ENCODE measurements at regions not wholly inside any gene's neighbourhood (a gene's known extent, or its start where the extent isn't known, plus 50 kb on each side); places are given as distances from the start of the nearest gene placed in this dataset.
A peak's percentile ranks its signal among the peaks of the same experiment; 100 is the strongest.

DNA sequence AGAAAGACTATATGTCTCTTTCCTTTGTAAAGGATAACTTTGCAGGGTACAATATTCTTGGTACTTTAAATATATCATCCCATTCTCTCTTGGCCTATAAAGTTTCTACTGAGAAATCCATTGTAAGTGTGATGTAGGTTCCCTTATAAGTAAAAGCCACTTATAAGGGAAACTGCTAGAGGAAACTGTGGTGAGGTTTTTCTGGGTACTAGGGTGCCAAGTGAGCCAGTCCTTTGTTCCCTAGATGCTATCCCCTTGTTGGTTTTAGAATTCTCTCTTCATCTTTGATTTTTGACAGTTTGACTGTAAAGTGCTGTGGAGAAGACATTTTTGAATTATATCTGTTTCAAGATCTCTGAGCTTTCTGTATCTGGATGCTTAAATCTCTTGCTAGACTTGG is 108.9 kb upstream of the NEK7 start:
- no peak for TF ChIP-seq EZH2phosphoT487 (IDR thresholded peaks at IDR 0.05; ENCODE audit: borderline replicate concordance, low read length)
- TF ChIP-seq, protein P1, sequence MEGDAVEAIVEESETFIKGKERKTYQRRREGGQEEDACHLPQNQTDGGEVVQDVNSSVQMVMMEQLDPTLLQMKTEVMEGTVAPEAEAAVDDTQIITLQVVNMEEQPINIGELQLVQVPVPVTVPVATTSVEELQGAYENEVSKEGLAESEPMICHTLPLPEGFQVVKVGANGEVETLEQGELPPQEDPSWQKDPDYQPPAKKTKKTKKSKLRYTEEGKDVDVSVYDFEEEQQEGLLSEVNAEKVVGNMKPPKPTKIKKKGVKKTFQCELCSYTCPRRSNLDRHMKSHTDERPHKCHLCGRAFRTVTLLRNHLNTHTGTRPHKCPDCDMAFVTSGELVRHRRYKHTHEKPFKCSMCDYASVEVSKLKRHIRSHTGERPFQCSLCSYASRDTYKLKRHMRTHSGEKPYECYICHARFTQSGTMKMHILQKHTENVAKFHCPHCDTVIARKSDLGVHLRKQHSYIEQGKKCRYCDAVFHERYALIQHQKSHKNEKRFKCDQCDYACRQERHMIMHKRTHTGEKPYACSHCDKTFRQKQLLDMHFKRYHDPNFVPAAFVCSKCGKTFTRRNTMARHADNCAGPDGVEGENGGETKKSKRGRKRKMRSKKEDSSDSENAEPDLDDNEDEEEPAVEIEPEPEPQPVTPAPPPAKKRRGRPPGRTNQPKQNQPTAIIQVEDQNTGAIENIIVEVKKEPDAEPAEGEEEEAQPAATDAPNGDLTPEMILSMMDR (IDR thresholded peaks at IDR 0.05; ENCODE audit: low read depth, low read length, poor library complexity, severe bottlenecking), result no peak
- Histone ChIP-seq H3K27ac (ENCODE audit: low read depth, low read length) (no peak overlapping the region), H3K9me2 (replicated peaks; ENCODE audit: control insufficient read depth, low read length) (no peaks in the 10 kb centered on the region; the same call in 1 of the 2 replicates), H3K4me1 (ENCODE audit: control insufficient read depth, low read length) (no peaks in the 10 kb centered on the region), H3K27me3 (ENCODE audit: control insufficient read depth, low read length) (no peaks in the 10 kb centered on the region), H3K4me2 (ENCODE audit: low read length) (no peak overlapping the region), H3K4me3 (ENCODE audit: low read length) (no peak overlapping the region), H4K20me1 (ENCODE audit: control insufficient read depth, insufficient read depth, low read depth, low read length) (no peaks in the 10 kb centered on the region), H3K36me3 (ENCODE audit: control insufficient read depth, low read length) (no peaks in the 10 kb centered on the region), H3K9me3 (ENCODE audit: control insufficient read depth, insufficient read depth, low read length) (no peaks in the 10 kb centered on the region), H3F3A (ENCODE audit: control insufficient read depth, insufficient read depth) (no peaks in the 10 kb centered on the region), H3K79me2 (ENCODE audit: control insufficient read depth, low read length) (no peaks in the 10 kb centered on the region)

DNA sequence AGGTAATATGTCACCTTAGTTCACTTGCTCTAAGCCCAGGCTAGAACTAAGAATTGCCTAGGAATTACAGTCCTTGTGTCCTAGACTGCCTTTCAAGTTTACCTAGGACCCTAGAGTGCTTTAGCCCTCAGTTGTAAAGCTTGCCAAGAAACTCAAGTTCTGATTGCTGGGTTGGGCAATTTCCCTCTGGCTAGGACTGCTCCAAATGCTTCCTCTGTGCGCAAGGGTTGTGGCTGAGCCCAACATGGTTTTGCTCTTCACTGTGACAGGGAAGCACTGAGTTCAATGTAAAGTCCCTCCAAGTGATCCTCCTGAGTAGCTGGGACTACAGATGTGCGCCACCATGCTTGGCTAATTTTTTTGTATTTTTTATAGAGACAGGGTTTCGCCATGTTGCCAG is 102.3 kb upstream of the NEK7 start:
- H3K9me3 ChIP-seq (ENCODE audit: control insufficient read depth, insufficient read depth, low read length), result no peaks in the 10 kb centered on the region
- H3K79me2 ChIP-seq (ENCODE audit: control insufficient read depth, low read length), result no peaks in the 10 kb centered on the region
- H3K27ac ChIP-seq (ENCODE audit: low read depth, low read length), result no peak overlapping the region
- H3K9me2 ChIP-seq (replicated peaks; ENCODE audit: control insufficient read depth, low read length), result no peaks in the 10 kb centered on the region
- H3K36me3 ChIP-seq (ENCODE audit: control insufficient read depth, low read length), result no peaks in the 10 kb centered on the region
- H3K27me3 ChIP-seq (ENCODE audit: control insufficient read depth, low read length), result no peaks in the 10 kb centered on the region
- H4K20me1 ChIP-seq (ENCODE audit: control insufficient read depth, insufficient read depth, low read depth, low read length), result no peaks in the 10 kb centered on the region
- H3K4me1 ChIP-seq (ENCODE audit: control insufficient read depth, low read length), result no peaks in the 10 kb centered on the region
- TF ChIP-seq EZH2phosphoT487 (IDR thresholded peaks at IDR 0.05; ENCODE audit: borderline replicate concordance, low read length), result no peak
- TF ChIP-seq, protein P1 (IDR thresholded peaks at IDR 0.05; ENCODE audit: low read depth, low read length, poor library complexity, severe bottlenecking), result no peak
- H3K4me3 ChIP-seq (ENCODE audit: low read length), result no peak overlapping the region
- no peaks in the 10 kb centered on the region for H3F3A ChIP-seq (ENCODE audit: control insufficient read depth, insufficient read depth)
- H3K4me2 ChIP-seq (ENCODE audit: low read length), result no peak overlapping the region

DNA sequence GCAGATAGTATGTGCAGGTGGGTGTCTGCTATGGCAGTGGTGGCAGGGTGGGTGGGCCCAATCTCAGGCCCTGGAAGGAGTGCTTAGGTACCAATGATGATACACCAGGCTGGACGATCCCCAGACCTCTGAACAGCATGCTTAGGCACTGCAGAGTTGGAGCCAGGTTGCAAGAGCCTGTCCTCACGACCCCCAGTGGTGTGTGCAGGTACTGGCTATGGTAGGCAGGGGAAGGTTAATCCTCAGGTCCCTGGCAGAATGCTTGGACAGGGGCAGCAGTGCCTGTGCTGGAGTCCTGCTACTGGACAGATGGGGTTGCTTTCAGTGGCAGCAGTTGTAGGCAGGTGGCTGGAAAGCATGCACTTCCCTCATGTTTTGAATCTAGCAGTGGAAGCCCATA is 100.5 kb upstream of the NEK7 start:
- H3K27ac ChIP-seq (ENCODE audit: low read depth, low read length), result no peak overlapping the region
- no peak overlapping the region for H3K4me2 ChIP-seq (ENCODE audit: low read length)
- no peaks in the 10 kb centered on the region for H3K27me3 ChIP-seq (ENCODE audit: control insufficient read depth, low read length)
- H3K36me3 ChIP-seq (ENCODE audit: control insufficient read depth, low read length), result no peaks in the 10 kb centered on the region
- H3K9me3 ChIP-seq (ENCODE audit: control insufficient read depth, insufficient read depth, low read length), result no peaks in the 10 kb centered on the region
- no peaks in the 10 kb centered on the region for H3K4me1 ChIP-seq (ENCODE audit: control insufficient read depth, low read length)
- H4K20me1 ChIP-seq (ENCODE audit: control insufficient read depth, insufficient read depth, low read depth, low read length), result no peaks in the 10 kb centered on the region
- no peak overlapping the region for H3K4me3 ChIP-seq (ENCODE audit: low read length)
- no peaks in the 10 kb centered on the region for H3K79me2 ChIP-seq (ENCODE audit: control insufficient read depth, low read length)
- no peaks in the 10 kb centered on the region for H3F3A ChIP-seq (ENCODE audit: control insufficient read depth, insufficient read depth)
- TF ChIP-seq, protein P1 (IDR thresholded peaks at IDR 0.05; ENCODE audit: low read depth, low read length, poor library complexity, severe bottlenecking), result peak; percentile 49
- no peak for TF ChIP-seq EZH2phosphoT487 (IDR thresholded peaks at IDR 0.05; ENCODE audit: borderline replicate concordance, low read length)
- no peaks in the 10 kb centered on the region for H3K9me2 ChIP-seq (replicated peaks; ENCODE audit: control insufficient read depth, low read length)

DNA sequence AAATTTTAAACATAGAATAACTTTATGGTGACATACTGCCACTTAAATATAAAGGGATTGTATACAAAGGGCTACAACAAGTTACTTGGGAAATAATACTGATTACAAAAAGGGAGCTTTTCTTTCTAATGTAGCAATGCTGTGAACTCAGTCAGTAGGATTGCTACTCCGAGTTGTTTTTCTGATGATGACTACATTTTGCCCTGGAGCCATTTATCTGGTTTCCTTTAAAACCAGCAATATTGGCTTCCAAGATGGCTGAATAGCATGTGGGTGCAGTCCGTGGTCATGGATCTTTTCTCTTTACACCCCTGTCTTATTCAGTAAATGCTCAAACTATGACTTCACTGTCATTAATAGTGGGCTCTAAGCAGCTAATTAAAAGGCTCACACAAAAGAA is 92.6 kb upstream of the NEK7 start:
- Histone ChIP-seq H3F3A (ENCODE audit: control insufficient read depth, insufficient read depth) (no peaks in the 10 kb centered on the region), H3K4me2 (ENCODE audit: low read length) (no peak overlapping the region), H3K4me3 (ENCODE audit: low read length) (no peak overlapping the region), H3K27ac (ENCODE audit: low read depth, low read length) (no peak overlapping the region), H3K9me2 (replicated peaks; ENCODE audit: control insufficient read depth, low read length) (no peaks in the 10 kb centered on the region), H3K4me1 (ENCODE audit: control insufficient read depth, low read length) (no peaks in the 10 kb centered on the region), H3K79me2 (ENCODE audit: control insufficient read depth, low read length) (no peaks in the 10 kb centered on the region), H3K9me3 (ENCODE audit: control insufficient read depth, insufficient read depth, low read length) (no peaks in the 10 kb centered on the region), H3K36me3 (ENCODE audit: control insufficient read depth, low read length) (no peaks in the 10 kb centered on the region), H4K20me1 (ENCODE audit: control insufficient read depth, insufficient read depth, low read depth, low read length) (no peaks in the 10 kb centered on the region), H3K27me3 (ENCODE audit: control insufficient read depth, low read length) (no peaks in the 10 kb centered on the region)
- no peak for TF ChIP-seq EZH2phosphoT487 (IDR thresholded peaks at IDR 0.05; ENCODE audit: borderline replicate concordance, low read length)
- TF ChIP-seq, protein P1 (IDR thresholded peaks at IDR 0.05; ENCODE audit: low read depth, low read length, poor library complexity, severe bottlenecking), result no peak
